ENCODE measurements at regions not wholly inside any gene's neighbourhood (a gene's known extent, or its start where the extent isn't known, plus 50 kb on each side); places are given as distances from the start of the nearest gene placed in this dataset.

DNA sequence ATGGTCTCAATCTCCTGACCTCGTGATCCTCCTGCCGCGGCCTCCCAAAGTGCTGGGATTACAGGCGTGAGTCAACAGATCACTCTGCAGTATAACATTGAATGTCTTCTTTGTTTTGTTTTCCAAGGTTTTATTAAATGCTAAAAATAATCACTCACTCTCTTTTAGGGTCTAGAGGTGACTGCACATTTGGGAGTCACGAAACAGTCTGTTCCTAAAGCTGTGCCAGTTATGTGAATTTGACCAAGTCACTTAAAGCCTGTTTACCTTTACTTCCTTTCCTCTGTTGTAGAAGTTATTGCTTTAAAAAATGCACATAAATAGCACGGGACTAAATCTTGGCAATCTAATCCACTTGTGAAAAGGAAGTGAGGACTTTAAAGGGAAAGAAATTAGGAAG lies 304.9 kb upstream of the PTGER4 start:
- Histone ChIP-seq H3K4me1 (ENCODE audit: control insufficient read depth, low read depth, low read length) (no peaks in the 10 kb centered on the region), H3K9ac (ENCODE audit: low read length) (no peak overlapping the region), H4K5ac (ENCODE audit: low read length) (no peak overlapping the region), H3K79me1 (ENCODE audit: low read length) (no peaks in the 10 kb centered on the region), H3K27me3 (ENCODE audit: insufficient read depth, low read length, poor library complexity) (no peaks in the 10 kb centered on the region), H2BK15ac (replicated peaks; ENCODE audit: low read depth) (no peak overlapping the region), H4K8ac (ENCODE audit: low read depth, low read length) (no peak overlapping the region), H2AK5ac (ENCODE audit: low read length) (no peak overlapping the region), H3K4me2 (ENCODE audit: low read length) (no peak overlapping the region), H3K56ac (ENCODE audit: low read length) (no peak overlapping the region), H2BK5ac (ENCODE audit: low read length) (no peak overlapping the region), H3K27ac (ENCODE audit: low read depth, low read length) (no peak overlapping the region), H3K4ac (ENCODE audit: low read depth, low read length) (no peak overlapping the region), H3K36me3 (ENCODE audit: control insufficient read depth, insufficient read depth, low read length) (no peaks in the 10 kb centered on the region), H3K79me2 (ENCODE audit: control insufficient read depth, insufficient read depth, low read length) (no peaks in the 10 kb centered on the region), H2BK120ac (ENCODE audit: low read depth, low read length) (no peak overlapping the region), H3K18ac (ENCODE audit: low read length) (no peak overlapping the region), H3K4me3 (ENCODE audit: low read length) (no peak overlapping the region), H3K23ac (ENCODE audit: low read length) (no peak overlapping the region)
- no CpG with 5 or more reads among the region's 6 CpGs for WGBS (ENCODE audit: extremely low coverage, insufficient coverage, low lambda C conversion rate)
- DNase-seq = no peak

DNA sequence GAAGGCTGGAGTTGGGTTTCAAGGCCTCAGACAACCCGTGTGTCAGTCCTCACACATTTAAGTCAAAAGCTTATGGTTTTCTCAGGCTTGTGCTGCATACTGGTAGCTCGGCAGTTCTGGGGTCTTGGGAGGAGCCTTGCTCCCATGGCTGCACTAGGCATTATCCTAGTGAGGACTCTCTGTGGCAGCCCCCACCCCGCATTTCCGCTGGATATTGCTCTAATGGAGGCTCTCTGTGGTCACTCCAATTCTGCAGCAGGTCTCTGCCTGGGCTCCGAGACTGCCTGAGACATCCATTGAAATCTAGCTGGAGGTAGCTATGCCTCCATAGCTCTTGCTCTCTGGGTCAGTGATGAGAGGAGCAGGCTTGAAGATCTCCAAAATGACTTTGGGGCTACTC lies 311.5 kb upstream of the PTGER4 start:
- Histone ChIP-seq H2AK5ac (ENCODE audit: low read length) (no peak overlapping the region), H4K5ac (ENCODE audit: low read length) (no peak overlapping the region), H4K8ac (ENCODE audit: low read depth, low read length) (no peak overlapping the region), H3K56ac (ENCODE audit: low read length) (no peak overlapping the region), H3K4me1 (ENCODE audit: control insufficient read depth, low read depth, low read length) (no peaks in the 10 kb centered on the region), H2BK15ac (replicated peaks; ENCODE audit: low read depth) (no peak overlapping the region), H3K27ac (ENCODE audit: low read depth, low read length) (no peak overlapping the region), H3K79me1 (ENCODE audit: low read length) (no peaks in the 10 kb centered on the region), H3K18ac (ENCODE audit: low read length) (no peak overlapping the region), H2BK120ac (ENCODE audit: low read depth, low read length) (no peak overlapping the region), H3K4ac (ENCODE audit: low read depth, low read length) (no peak overlapping the region), H3K23ac (ENCODE audit: low read length) (no peak overlapping the region), H3K27me3 (ENCODE audit: insufficient read depth, low read length, poor library complexity) (no peaks in the 10 kb centered on the region), H3K9ac (ENCODE audit: low read length) (no peak overlapping the region), H3K36me3 (ENCODE audit: control insufficient read depth, insufficient read depth, low read length) (no peaks in the 10 kb centered on the region), H3K4me3 (ENCODE audit: low read length) (no peak overlapping the region), H3K4me2 (ENCODE audit: low read length) (no peak overlapping the region), H2BK5ac (ENCODE audit: low read length) (no peak overlapping the region), H3K79me2 (ENCODE audit: control insufficient read depth, insufficient read depth, low read length) (no peaks in the 10 kb centered on the region)
- no peak for DNase-seq
- WGBS (ENCODE audit: extremely low coverage, insufficient coverage, low lambda C conversion rate) = no CpG with 5 or more reads among the region's 5 CpGs

DNA sequence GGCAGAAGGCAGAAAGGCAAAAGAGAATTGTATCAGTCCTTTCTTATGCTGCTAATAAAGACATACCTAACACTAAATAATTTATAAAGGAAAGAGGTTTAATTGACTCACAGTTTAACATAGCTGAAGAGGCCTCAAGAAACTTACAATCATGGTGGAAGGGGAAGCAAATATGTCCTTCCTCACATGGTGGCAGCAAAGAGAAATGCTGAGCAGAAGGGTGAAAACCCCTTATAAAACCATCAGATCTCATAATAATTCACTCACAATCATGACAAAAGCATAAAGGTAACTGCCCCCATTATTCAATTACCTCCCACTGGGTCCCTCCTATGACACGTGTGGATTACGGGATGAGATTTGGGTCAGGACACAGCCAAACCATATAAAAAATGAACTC lies 312.5 kb upstream of the PTGER4 start:
- no peak overlapping the region for H3K9ac ChIP-seq (ENCODE audit: low read length)
- no peak overlapping the region for H4K8ac ChIP-seq (ENCODE audit: low read depth, low read length)
- no peaks in the 10 kb centered on the region for H3K79me1 ChIP-seq (ENCODE audit: low read length)
- H2BK15ac ChIP-seq (replicated peaks; ENCODE audit: low read depth) = no peak overlapping the region
- H3K18ac ChIP-seq (ENCODE audit: low read length) = no peak overlapping the region
- no peak overlapping the region for H3K4me2 ChIP-seq (ENCODE audit: low read length)
- H2BK5ac ChIP-seq (ENCODE audit: low read length) = no peak overlapping the region
- no peak overlapping the region for H3K23ac ChIP-seq (ENCODE audit: low read length)
- DNase-seq = no peak
- no peaks in the 10 kb centered on the region for H3K36me3 ChIP-seq (ENCODE audit: control insufficient read depth, insufficient read depth, low read length)
- no peaks in the 10 kb centered on the region for H3K79me2 ChIP-seq (ENCODE audit: control insufficient read depth, insufficient read depth, low read length)
- no peaks in the 10 kb centered on the region for H3K27me3 ChIP-seq (ENCODE audit: insufficient read depth, low read length, poor library complexity)
- no peak overlapping the region for H2AK5ac ChIP-seq (ENCODE audit: low read length)
- no peak overlapping the region for H4K5ac ChIP-seq (ENCODE audit: low read length)
- no peak overlapping the region for H3K56ac ChIP-seq (ENCODE audit: low read length)
- H3K4me3 ChIP-seq (ENCODE audit: low read length) = no peak overlapping the region
- H3K4me1 ChIP-seq (ENCODE audit: control insufficient read depth, low read depth, low read length) = no peaks in the 10 kb centered on the region
- H2BK120ac ChIP-seq (ENCODE audit: low read depth, low read length) = no peak overlapping the region
- no peak overlapping the region for H3K4ac ChIP-seq (ENCODE audit: low read depth, low read length)
- WGBS (ENCODE audit: extremely low coverage, insufficient coverage, low lambda C conversion rate) = no CpG with 5 or more reads among the region's 2 CpGs
- H3K27ac ChIP-seq (ENCODE audit: low read depth, low read length) = no peak overlapping the region

DNA sequence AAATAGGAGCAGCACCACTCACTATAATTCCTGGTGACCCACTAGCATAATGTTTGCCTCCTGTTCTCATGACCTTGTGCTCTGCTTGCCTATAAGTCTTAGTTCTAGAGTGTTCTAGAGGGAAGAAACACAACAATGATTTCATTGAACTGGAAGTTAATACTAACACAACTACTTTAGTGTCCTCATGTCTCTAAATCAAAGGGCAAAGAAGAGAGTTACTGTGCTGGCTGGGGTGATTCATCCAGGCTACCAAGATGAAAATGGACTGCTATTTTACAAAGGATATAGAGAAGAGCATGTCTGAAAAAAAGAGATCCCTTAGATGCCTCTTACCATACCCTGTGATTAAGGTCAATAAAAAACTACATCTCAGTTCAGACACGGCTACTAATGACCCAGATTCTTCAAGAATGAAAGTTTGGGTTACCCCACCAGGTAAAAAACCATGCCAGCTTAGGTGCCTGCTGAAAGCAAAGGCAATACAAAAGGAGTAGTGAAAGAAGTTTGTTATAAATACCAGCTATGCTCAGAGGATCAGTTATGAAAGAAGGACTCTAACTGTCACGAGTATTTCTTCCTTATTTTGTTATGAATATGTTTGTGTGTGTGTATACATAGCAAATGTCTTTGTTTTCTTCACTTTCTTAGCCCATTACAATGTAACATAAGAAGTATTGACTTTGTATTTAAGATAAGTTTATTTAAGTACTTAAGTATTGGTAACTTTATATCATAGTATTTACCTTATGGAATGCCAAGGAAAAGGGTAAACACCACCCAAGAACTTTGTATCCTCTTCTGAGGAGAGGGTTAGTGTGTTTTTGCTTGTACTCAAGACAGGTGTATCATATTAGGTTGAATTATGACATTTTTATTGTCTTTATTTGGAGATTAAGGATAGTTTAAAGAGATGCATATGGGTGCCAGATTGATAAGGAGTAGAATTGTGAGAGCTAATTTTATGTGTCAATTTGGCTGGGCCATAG lies 314.1 kb upstream of the PTGER4 start:
- no peak overlapping the region for H3K18ac ChIP-seq (ENCODE audit: low read length)
- no peak overlapping the region for H3K4ac ChIP-seq (ENCODE audit: low read depth, low read length)
- H4K8ac ChIP-seq (ENCODE audit: low read depth, low read length) = no peak overlapping the region
- WGBS (ENCODE audit: extremely low coverage, insufficient coverage, low lambda C conversion rate) = no CpG with 5 or more reads among the region's 2 CpGs
- no peaks in the 10 kb centered on the region for H3K79me2 ChIP-seq (ENCODE audit: control insufficient read depth, insufficient read depth, low read length)
- no peak overlapping the region for H4K5ac ChIP-seq (ENCODE audit: low read length)
- no peak overlapping the region for H2BK120ac ChIP-seq (ENCODE audit: low read depth, low read length)
- H3K27me3 ChIP-seq (ENCODE audit: insufficient read depth, low read length, poor library complexity) = no peaks in the 10 kb centered on the region
- no peak overlapping the region for H3K4me3 ChIP-seq (ENCODE audit: low read length)
- no peak for DNase-seq
- H2BK5ac ChIP-seq (ENCODE audit: low read length) = no peak overlapping the region
- no peak overlapping the region for H3K27ac ChIP-seq (ENCODE audit: low read depth, low read length)
- no peak overlapping the region for H3K4me2 ChIP-seq (ENCODE audit: low read length)
- H3K36me3 ChIP-seq (ENCODE audit: control insufficient read depth, insufficient read depth, low read length) = no peaks in the 10 kb centered on the region
- H3K23ac ChIP-seq (ENCODE audit: low read length) = no peak overlapping the region
- no peak overlapping the region for H2AK5ac ChIP-seq (ENCODE audit: low read length)
- H3K9ac ChIP-seq (ENCODE audit: low read length) = no peak overlapping the region
- no peak overlapping the region for H3K56ac ChIP-seq (ENCODE audit: low read length)
- H3K79me1 ChIP-seq (ENCODE audit: low read length) = no peaks in the 10 kb centered on the region
- no peak overlapping the region for H2BK15ac ChIP-seq (replicated peaks; ENCODE audit: low read depth)
- H3K4me1 ChIP-seq (ENCODE audit: control insufficient read depth, low read depth, low read length) = no peaks in the 10 kb centered on the region

DNA sequence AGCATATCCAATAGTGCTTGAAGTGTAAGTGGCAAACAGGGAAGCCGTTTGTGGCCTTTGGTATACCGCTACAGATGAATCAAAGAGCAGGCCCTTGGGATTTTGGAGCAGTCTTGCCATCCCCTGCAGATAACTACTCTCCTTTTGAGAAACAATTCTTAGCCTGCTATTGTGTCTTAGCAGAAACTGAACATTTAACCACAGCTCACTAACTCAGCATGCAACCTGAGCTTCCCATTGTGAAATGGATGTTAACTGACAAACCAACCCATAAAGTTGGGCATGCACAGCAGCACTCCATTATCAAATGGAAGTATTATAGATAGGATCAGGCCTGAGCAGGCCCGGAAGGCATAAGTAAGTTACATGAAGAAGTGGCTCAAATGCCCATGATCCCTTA lies 315.3 kb upstream of the PTGER4 start:
- Histone ChIP-seq H3K27ac (ENCODE audit: low read depth, low read length) (no peak overlapping the region), H3K4ac (ENCODE audit: low read depth, low read length) (no peak overlapping the region), H3K79me2 (ENCODE audit: control insufficient read depth, insufficient read depth, low read length) (no peaks in the 10 kb centered on the region), H3K4me3 (ENCODE audit: low read length) (no peak overlapping the region), H4K5ac (ENCODE audit: low read length) (no peak overlapping the region), H3K36me3 (ENCODE audit: control insufficient read depth, insufficient read depth, low read length) (no peaks in the 10 kb centered on the region), H3K9ac (ENCODE audit: low read length) (no peak overlapping the region), H3K18ac (ENCODE audit: low read length) (no peak overlapping the region), H2AK5ac (ENCODE audit: low read length) (no peak overlapping the region), H2BK15ac (replicated peaks; ENCODE audit: low read depth) (no peak overlapping the region), H3K4me1 (ENCODE audit: control insufficient read depth, low read depth, low read length) (no peaks in the 10 kb centered on the region), H3K4me2 (ENCODE audit: low read length) (no peak overlapping the region), H3K56ac (ENCODE audit: low read length) (no peak overlapping the region), H3K27me3 (ENCODE audit: insufficient read depth, low read length, poor library complexity) (no peaks in the 10 kb centered on the region), H4K8ac (ENCODE audit: low read depth, low read length) (no peak overlapping the region), H2BK120ac (ENCODE audit: low read depth, low read length) (no peak overlapping the region), H3K79me1 (ENCODE audit: low read length) (no peaks in the 10 kb centered on the region), H2BK5ac (ENCODE audit: low read length) (no peak overlapping the region), H3K23ac (ENCODE audit: low read length) (no peak overlapping the region)
- no CpG with 5 or more reads among the region's 3 CpGs for WGBS (ENCODE audit: extremely low coverage, insufficient coverage, low lambda C conversion rate)
- no peak for DNase-seq

DNA sequence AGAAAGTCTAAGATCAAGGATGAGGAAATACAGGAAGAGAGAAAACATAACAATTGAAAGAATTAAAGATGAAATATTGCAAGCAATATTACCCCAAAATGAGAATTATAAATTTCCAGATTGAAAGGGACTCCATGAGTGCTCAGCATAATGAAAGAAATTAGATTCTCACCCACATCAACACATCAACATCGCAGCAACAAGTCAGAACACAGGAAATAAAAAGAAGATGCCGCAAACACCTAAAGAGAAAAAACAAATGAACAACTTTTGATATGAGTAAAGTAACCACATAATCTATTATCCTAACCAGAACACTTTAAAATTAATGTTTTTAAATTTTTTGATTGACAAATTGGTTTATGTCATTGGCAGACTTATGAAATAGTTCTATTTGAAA lies 318.3 kb upstream of the PTGER4 start:
- no peaks in the 10 kb centered on the region for H3K4me1 ChIP-seq (ENCODE audit: control insufficient read depth, low read depth, low read length)
- no peak overlapping the region for H3K4ac ChIP-seq (ENCODE audit: low read depth, low read length)
- no peaks in the 10 kb centered on the region for H3K27me3 ChIP-seq (ENCODE audit: insufficient read depth, low read length, poor library complexity)
- no peak overlapping the region for H3K27ac ChIP-seq (ENCODE audit: low read depth, low read length)
- no peak overlapping the region for H3K4me3 ChIP-seq (ENCODE audit: low read length)
- no peak overlapping the region for H3K18ac ChIP-seq (ENCODE audit: low read length)
- H3K79me1 ChIP-seq (ENCODE audit: low read length) = no peaks in the 10 kb centered on the region
- no peak overlapping the region for H2BK15ac ChIP-seq (replicated peaks; ENCODE audit: low read depth)
- H3K9ac ChIP-seq (ENCODE audit: low read length) = no peak overlapping the region
- no peak overlapping the region for H3K56ac ChIP-seq (ENCODE audit: low read length)
- WGBS (ENCODE audit: extremely low coverage, insufficient coverage, low lambda C conversion rate) = no CpG with 5 or more reads among the region's 2 CpGs
- H3K4me2 ChIP-seq (ENCODE audit: low read length) = no peak overlapping the region
- no peak overlapping the region for H2BK120ac ChIP-seq (ENCODE audit: low read depth, low read length)
- no peak overlapping the region for H2BK5ac ChIP-seq (ENCODE audit: low read length)
- DNase-seq = no peak
- no peak overlapping the region for H3K23ac ChIP-seq (ENCODE audit: low read length)
- no peaks in the 10 kb centered on the region for H3K36me3 ChIP-seq (ENCODE audit: control insufficient read depth, insufficient read depth, low read length)
- H3K79me2 ChIP-seq (ENCODE audit: control insufficient read depth, insufficient read depth, low read length) = no peaks in the 10 kb centered on the region
- H4K5ac ChIP-seq (ENCODE audit: low read length) = no peak overlapping the region
- no peak overlapping the region for H4K8ac ChIP-seq (ENCODE audit: low read depth, low read length)
- no peak overlapping the region for H2AK5ac ChIP-seq (ENCODE audit: low read length)
